Right hindlimb (tissue), 1 donor: ENCODE measurements at regions not wholly inside any gene's neighbourhood (a gene's known extent, or its start where the extent isn't known, plus 50 kb on each side); places are given as distances from the start of the nearest gene placed in this dataset.
"Not testable (repeated sequence)": the region's sequence is repeated elsewhere in the genome, so short reads cannot be mapped to it uniquely, and the experiment has no call there.

ENCODE experiments used
- DNase-seq: peaks from one replicate; pipeline ENCODE4 v3.0.0-alpha.2; 2018

GRCh38 chr5:51172903-51173626, 210.2 kb upstream of the ISL1 start:
- DNase-seq, result no peak

GRCh38 chr5:51181208-51181894, 201.9 kb upstream of the ISL1 start:
- DNase-seq, result no peak

- no peak for DNase-seq
Observed at GRCh38 chr5:51185850-51186329, 197.4 kb upstream of the ISL1 start.

GRCh38 chr5:51188001-51188591, 195.2 kb upstream of the ISL1 start:
- no peak for DNase-seq

- no peak for DNase-seq
Observed at GRCh38 chr5:51194671-51195070, 188.6 kb upstream of the ISL1 start.

- no peak for DNase-seq
Observed at GRCh38 chr5:51201024-51201423, 182.2 kb upstream of the ISL1 start.

GRCh38 chr5:51201708-51202107, 181.5 kb upstream of the ISL1 start:
- no peak for DNase-seq

- DNase-seq, result no peak
Observed at GRCh38 chr5:51202161-51202560, 181.1 kb upstream of the ISL1 start.

- DNase-seq, result no peak
Observed at GRCh38 chr5:51203598-51203997, 179.7 kb upstream of the ISL1 start.

GRCh38 chr5:51208296-51208695, 175.0 kb upstream of the ISL1 start:
- DNase-seq, result no peak

GRCh38 chr5:51214746-51215145, 168.5 kb upstream of the ISL1 start:
- DNase-seq, result no peak

GRCh38 chr5:51225789-51226742, 157.2 kb upstream of the ISL1 start:
- DNase-seq, result no peak

- DNase-seq, result no peak
Observed at GRCh38 chr5:51227963-51228470, 155.2 kb upstream of the ISL1 start.

GRCh38 chr5:51230336-51230735, 152.9 kb upstream of the ISL1 start:
- no peak for DNase-seq

GRCh38 chr5:51242456-51242855, 140.8 kb upstream of the ISL1 start:
- no peak for DNase-seq

GRCh38 chr5:51250957-51251356, 132.3 kb upstream of the ISL1 start:
- not testable (repeated sequence) for DNase-seq

GRCh38 chr5:51271261-51271660, 112.0 kb upstream of the ISL1 start:
- DNase-seq, result no peak

- no peak for DNase-seq
Observed at GRCh38 chr5:51273021-51273420, 110.2 kb upstream of the ISL1 start.

- DNase-seq, result no peak
Observed at GRCh38 chr5:51273871-51274270, 109.4 kb upstream of the ISL1 start.

- no peak for DNase-seq
Observed at GRCh38 chr5:51275428-51275827, 107.8 kb upstream of the ISL1 start.

- DNase-seq, result no peak
Observed at GRCh38 chr5:51276250-51276649, 107.0 kb upstream of the ISL1 start.

- no peak for DNase-seq
Observed at GRCh38 chr5:51278539-51278938, 104.7 kb upstream of the ISL1 start.
